Progenitor cell of endocrine pancreas (in vitro differentiated cells): ENCODE measurements at regions not wholly inside any gene's neighbourhood (a gene's known extent, or its start where the extent isn't known, plus 50 kb on each side); places are given as distances from the start of the nearest gene placed in this dataset.

Experiments
- DNase-seq: peaks from one replicate; pipeline ENCODE4 v3.0.0; 2021; ENCODE audit warnings: low spot score; ENCODE audit not compliant: unreplicated experiment
- H3K27ac Mint-ChIP-seq: 2 replicates; pipeline ENCODE4 v1.8.0; 2021; ENCODE audit warnings: mild to moderate bottlenecking, moderate library complexity, mixed read lengths
- H3K27me3 Mint-ChIP-seq: 2 replicates; pipeline ENCODE4 v1.8.0; 2021; ENCODE audit warnings: mixed read lengths
- H3K36me3 Mint-ChIP-seq: 2 replicates; pipeline ENCODE4 v1.8.0; 2022; ENCODE audit warnings: mixed read lengths; ENCODE audit not compliant: insufficient read depth
- H3K4me1 Mint-ChIP-seq: 2 replicates; pipeline ENCODE4 v1.8.0; 2021; ENCODE audit warnings: low read depth, mixed read lengths
- H3K4me3 Mint-ChIP-seq: 2 replicates; pipeline ENCODE4 v1.8.0; 2021; ENCODE audit warnings: low read depth, mild to moderate bottlenecking, moderate library complexity, mixed read lengths
- H3K9me3 Mint-ChIP-seq: 2 replicates; pipeline ENCODE4 v1.8.0; 2021; ENCODE audit warnings: low read depth, mixed read lengths
- CTCF ChIP-seq: fragments of 200-600 bp; sonication (generic); IDR thresholded peaks from one replicate; pipeline ENCODE4 v1.5.0; 2021; ENCODE audit warnings: antibody characterized with exemption, mild to moderate bottlenecking; ENCODE audit not compliant: unreplicated experiment

DNA sequence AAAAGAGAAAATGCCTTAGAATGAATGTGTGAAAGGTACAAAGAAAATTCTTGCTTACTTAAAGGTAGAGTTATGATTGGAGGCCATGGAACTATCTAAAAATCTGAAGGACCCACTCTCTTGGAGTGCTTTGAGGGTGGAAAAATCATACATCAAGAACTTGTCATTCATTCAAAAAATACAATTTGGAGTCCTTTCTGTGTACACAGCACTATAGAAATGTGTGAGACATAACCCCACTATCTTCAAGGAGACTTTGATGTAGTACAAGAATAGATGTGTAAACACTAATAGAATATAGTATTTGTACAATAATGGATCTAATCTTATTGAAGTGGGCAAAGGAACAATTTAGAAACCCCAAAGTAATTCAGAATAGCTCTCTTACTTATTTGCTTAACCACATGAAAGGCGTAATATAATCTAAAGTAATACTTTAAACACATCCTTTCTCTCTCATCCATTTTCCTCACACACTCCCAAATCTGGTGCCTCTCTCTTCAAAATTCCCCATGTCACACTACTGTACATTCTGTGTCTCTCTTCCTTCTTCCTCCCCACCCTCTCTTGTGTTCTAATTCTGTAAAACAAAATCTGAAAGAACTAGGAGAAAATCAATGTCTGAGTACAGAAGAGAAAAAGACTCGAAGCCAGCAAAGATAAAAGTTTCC, 166.7 kb downstream of the DNAJB9 start:
- Mint-ChIP-seq H3K4me3 (no peak overlapping the region), H3K27me3 (no peaks in the 10 kb centered on the region), H3K4me1 (no peaks in the 10 kb centered on the region), H3K27ac (no peak overlapping the region), H3K9me3 (peaks cover 2% of the 10 kb centered on the region), H3K36me3 (no peaks in the 10 kb centered on the region)
- DNase-seq = no peak
- TF ChIP-seq CTCF = no peak

GRCh38 chr7:108770981-108771745, 201.5 kb downstream of the DNAJB9 start:
- Mint-ChIP-seq H3K9me3 (no peaks in the 10 kb centered on the region), H3K36me3 (no peaks in the 10 kb centered on the region), H3K4me3 (no peak overlapping the region), H3K27me3 (no peaks in the 10 kb centered on the region), H3K4me1 (peaks cover 2% of the 10 kb centered on the region), H3K27ac (no peak overlapping the region)
- no peak for TF ChIP-seq CTCF
- DNase-seq = no peak

GRCh38 chr7:108771853-108772252, 202.2 kb downstream of the DNAJB9 start:
- Mint-ChIP-seq H3K9me3 (no peaks in the 10 kb centered on the region), H3K27ac (no peak overlapping the region), H3K36me3 (no peaks in the 10 kb centered on the region), H3K4me3 (no peak overlapping the region), H3K4me1 (peaks cover 2% of the 10 kb centered on the region), H3K27me3 (peaks cover under 1% of the 10 kb centered on the region)
- DNase-seq = no peak
- TF ChIP-seq CTCF = no peak

- Mint-ChIP-seq H3K36me3 (no peaks in the 10 kb centered on the region), H3K9me3 (no peaks in the 10 kb centered on the region), H3K27ac (no peak overlapping the region), H3K4me3 (no peak overlapping the region), H3K4me1 (no peaks in the 10 kb centered on the region), H3K27me3 (peaks cover 3% of the 10 kb centered on the region)
- no peak for DNase-seq
- no peak for TF ChIP-seq CTCF
These were observed 208.3 kb downstream of the DNAJB9 start for GRCh38 chr7:108777966-108778365.

DNA sequence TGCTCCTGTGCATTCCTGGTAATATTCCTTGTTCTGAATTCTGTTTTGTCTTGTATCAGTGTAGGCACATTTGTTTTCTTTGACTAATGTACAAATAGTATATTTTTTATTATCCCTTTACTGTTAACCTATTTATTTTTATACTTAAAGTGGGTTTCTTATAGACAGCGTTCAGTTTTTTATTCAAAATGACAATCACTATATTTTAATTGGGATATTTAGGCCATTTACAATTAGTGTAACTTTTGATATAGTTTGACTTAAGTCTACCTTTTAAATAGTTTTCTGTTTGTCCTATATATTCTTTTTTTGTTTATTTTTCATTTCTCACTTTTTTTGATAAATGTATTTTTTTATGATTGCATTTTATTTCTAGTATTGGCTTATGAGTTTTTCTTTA, 219.8 kb downstream of the DNAJB9 start:
- Mint-ChIP-seq H3K27ac (no peak overlapping the region), H3K4me1 (no peaks in the 10 kb centered on the region), H3K9me3 (peaks cover 15% of the 10 kb centered on the region), H3K36me3 (no peaks in the 10 kb centered on the region), H3K4me3 (no peak overlapping the region), H3K27me3 (no peaks in the 10 kb centered on the region)
- no peak for DNase-seq
- TF ChIP-seq CTCF = no peak
